NCI-H460 (cell line): ENCODE measurements at regions not wholly inside any gene's neighbourhood (a gene's known extent, or its start where the extent isn't known, plus 50 kb on each side); places are given as distances from the start of the nearest gene placed in this dataset.
A peak's percentile ranks its signal among the peaks of the same experiment; 100 is the strongest.

Source experiments
- DNase-seq: peaks from one replicate; pipeline ENCODE4 v3.0.0-alpha.2; 2016; ENCODE audit warnings: low read depth; ENCODE audit errors: extremely low read depth

DNA sequence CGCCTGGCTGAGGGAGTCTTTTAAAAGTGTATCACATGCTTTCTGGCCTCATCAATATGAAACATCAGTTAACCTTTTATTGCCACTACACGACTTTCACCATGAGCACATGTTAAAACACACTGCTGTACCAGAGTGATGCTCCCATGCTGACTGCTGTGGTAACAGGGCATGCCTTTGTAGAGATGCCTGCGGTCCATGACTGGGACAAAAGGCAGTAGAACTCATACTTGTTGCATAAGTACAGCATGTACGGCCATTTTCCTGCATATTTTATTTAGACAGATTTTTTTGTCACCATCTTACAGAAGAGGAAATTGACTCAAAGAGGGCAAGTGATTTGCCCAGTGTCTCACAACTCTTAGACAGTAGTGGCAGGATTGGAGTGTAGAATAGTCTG lies 105.7 kb upstream of the ADAMTSL1 start:
- no peak for DNase-seq

GRCh38 chr9:18371141-18371540 lies 102.8 kb upstream of the ADAMTSL1 start:
- no peak for DNase-seq

DNA sequence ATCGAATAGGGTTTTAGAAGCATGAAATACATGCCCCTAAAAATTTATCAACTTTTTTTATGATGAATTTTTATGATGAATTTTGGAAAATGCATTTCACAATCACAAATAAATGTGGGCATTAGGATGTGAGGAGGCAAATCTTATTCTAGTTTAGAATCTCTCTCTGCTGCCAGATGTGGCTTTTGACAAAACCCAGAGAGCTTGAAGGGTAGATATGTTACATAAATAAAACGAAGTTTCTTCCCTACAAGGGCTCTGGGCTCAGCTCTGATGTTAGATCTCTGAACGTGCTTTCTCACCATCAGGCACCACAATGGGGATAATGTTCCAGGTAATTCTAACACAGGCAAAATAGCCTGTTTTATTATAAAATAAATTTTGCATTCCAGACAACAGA lies 102.3 kb upstream of the ADAMTSL1 start:
- no peak for DNase-seq

DNA sequence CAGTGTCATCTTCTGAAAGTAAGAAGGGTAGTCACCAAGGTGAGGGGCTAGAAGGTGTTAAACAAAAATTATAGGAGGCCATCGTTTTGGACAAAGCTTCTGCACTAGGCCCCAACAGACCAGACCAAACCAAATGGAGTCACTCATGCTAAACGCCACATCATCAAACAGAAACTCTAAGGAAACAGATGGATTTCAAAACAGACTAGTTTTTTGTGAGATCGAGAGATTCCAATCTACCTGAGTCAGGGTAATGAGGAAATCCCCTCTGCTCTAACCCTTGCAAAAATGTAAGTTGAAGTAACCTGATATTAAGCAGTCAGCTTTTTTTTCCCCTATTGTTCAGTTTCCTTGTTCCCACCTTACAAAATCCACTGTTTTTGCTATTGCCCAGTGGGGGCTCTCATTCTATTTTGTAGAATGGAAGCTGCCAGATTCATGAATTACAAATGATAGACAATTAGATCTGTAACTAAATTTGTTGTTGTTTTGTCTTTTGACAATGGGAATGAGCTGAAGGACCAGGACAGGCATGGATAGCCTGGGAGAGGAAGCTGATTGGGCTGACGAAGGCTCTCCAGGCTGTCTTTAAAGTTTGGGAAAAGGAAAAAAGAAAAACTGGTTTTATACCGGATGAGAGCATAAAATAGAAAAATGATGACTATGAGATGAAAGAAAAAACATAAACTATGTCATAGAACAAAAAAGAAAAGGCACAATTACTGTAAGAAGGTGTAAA lies 94.7 kb upstream of the ADAMTSL1 start:
- DNase-seq, result no peak

DNA sequence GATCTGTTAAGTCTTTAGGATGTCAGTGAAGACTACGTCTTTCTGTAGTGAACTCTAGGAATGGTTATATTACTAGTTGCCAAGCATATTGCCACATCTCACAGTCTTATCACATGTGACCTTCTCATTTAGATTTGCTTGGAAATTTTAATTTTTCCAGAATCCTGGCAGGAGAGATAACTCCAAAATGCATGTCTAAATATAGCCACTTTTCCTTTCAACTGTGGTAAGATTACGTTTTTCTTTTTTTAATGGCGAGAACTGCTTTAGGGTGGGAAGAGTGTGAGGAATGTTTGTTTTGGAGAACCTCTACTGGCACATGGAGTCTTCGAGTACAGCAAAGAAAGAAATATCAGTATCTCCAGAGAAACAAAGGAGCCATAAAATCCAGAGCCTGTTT lies 91.7 kb upstream of the ADAMTSL1 start:
- DNase-seq, result no peak

DNA sequence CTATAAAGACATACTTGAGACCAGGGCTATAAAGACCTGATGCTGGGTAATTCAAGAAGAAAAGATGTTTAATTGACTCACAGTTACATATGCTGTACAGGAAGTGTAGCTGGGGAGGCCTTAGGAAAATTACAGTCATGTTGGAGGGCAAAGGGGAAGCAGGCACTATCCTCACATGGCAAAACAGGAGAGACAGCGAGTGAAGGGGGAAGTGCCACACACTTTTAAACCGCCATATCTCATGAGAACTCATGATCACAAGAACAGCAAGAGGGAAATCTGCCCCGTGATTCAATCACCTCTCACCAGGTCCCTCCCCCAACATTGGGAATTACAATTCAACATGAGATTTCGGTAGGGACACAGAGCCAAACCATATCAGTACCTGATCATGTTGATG lies 89.9 kb upstream of the ADAMTSL1 start:
- no peak for DNase-seq

GRCh38 chr9:18385696-18386490 lies 88.1 kb upstream of the ADAMTSL1 start:
- DNase-seq, result no peak

GRCh38 chr9:18390393-18390792 lies 83.6 kb upstream of the ADAMTSL1 start:
- no peak for DNase-seq

- DNase-seq, result peak; percentile 72
Observed at GRCh38 chr9:18393340-18394130, 80.4 kb upstream of the ADAMTSL1 start.

DNA sequence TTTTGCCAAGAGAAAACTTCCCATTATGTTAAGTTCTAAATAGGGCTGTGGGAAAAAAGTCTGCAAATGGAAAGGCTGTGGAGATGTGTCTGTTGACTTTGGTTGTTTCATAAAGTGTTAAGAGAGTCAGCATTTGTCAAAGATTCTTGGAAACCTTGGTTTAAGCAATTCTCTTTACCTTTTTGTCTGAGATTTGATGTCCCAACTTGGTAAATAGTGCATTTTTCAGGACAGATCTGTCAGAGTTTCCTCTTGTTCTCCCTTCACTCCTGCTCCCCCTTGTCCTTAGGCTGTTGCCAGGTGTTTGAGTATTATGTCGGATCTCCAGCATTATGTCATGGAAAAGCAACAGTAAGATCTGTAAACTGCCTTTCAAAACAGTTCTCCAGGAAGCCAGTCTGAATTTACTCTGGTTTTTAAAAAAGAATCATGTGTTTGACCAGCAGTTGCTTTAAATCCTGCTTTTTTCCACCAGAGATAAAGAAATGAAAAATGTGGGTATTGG lies 79.1 kb upstream of the ADAMTSL1 start:
- no peak for DNase-seq

GRCh38 chr9:18396102-18396728 lies 77.7 kb upstream of the ADAMTSL1 start:
- DNase-seq, result no peak

DNA sequence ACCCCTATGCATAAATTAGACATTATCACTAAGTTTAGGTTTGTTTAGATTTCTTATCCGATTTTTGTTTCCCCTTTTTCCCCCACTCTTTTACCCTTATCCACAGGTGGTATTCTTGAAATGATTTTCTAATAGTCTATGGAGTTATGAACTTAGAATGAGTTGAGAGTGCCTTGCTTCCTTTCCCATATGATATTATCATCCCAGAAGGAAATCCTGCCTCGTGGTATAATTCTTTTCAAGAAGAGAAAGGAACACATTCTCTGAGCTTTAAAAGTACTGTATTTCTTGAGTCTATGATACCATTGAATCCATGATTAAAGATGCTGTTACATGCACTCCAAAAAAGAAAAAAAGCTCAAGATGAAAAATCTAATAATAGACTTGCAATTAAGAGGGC lies 76.9 kb upstream of the ADAMTSL1 start:
- no peak for DNase-seq

DNA sequence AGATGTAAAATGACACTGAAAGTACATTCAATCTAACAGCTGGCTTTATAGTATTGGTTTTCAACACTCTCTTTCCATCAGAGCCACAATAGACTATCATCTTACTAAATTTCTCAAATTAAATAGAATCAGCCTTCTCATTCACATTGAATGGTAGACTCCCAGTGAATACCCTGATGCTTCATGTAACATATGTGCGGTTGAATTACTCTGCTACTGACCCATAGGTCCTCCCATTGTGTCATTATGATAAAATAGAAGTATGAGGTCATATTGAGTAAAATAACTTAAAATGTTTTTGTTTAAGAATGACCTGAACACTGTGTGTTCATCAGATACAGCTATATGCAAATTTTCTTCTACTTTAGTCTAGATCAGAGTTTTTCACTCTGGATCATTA lies 75.9 kb upstream of the ADAMTSL1 start:
- no peak for DNase-seq

- no peak for DNase-seq
Observed at GRCh38 chr9:18404434-18405029, 69.4 kb upstream of the ADAMTSL1 start.

DNA sequence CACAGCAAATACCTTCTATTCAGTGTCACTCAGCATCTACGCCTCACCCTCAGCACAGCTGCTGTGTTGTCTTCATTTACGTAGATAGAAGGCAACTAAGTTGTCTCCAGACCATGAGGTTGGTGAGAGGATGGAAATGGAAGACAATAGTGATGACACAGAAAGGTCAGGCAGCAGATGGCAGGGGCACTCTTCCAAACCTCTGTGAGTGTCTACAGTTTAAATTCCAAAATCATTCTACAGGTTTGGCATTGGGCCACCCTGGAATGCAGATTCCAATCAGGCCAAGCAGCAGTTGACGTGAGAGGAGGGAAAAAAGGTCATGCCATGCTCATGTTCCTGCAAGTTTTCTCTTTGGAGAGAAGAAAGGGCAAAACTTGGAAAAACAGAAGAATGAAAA lies 68.7 kb upstream of the ADAMTSL1 start:
- DNase-seq, result no peak

DNA sequence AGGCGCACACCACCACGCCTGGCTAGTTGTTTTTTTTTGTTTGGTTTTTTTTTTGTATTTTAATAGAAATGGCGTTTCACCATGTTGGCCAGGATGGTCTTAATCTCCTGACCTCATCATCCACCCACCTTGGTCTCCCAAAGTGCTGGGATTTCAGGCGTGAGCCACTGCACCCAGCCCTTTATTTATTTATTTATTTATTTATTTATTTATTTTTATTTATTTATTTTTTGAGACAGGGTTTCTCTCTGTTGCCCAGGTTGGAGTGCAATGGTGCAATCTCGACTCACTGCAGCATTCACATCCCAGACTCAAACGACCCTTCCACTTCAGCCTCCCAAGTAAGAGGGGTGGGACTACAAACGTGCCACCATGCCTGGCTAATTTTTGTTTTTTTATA lies 63.0 kb upstream of the ADAMTSL1 start:
- DNase-seq, result no peak

DNA sequence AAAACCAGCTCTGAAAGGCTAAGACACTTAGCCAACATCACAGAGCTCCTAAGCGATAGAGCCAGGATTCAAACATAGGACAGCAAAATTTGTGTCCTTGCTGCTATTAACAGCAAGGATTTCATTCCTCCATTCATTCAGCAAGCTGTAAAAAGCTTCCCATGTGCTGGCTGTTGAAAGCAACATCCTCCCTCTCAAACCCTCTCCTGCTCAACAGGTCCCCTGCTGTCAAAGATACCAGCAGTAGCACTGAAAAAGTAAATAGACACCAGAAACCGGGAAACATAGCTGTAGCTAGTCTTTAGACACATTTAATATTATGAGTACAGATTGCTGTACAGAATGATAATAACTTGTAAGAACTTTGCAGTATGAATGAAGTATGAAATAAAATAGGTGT lies 52.6 kb upstream of the ADAMTSL1 start:
- no peak for DNase-seq

DNA sequence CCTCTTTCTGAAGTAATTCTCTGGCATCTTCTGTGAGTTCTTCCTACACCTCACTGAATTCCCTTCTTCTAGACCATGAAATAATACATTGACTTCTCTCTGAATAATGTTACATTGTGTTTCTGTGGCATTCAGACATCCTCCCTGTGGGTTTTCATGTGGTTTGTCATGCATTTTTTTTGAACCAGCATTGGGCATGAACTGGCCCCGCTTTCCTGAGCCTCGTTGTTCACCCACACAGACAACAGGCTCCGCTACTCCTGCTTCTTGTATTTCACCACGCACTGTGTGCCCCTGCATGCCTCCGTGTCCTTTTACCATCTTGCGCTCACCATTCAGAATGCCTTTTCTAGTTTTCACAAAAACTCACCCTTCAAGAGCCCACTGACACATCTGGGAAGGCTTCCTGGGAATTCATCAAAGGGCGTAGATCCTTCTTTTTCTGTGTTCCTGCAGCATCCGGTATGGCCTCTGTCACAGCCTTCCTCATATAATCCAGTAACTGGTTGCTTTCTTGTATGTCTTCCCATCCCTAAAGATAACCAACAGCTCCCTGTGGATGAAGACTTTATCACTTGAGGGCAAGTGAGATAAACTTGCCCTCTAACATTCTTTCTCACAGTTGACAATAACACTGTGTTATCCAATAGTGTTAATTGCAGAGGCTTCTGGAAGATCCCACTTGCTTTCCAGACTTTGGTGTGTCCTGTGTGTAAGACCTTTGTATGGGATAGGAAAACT lies 51.5 kb upstream of the ADAMTSL1 start:
- DNase-seq, result no peak

GRCh38 chr9:18423791-18424531 lies 50.0 kb upstream of the ADAMTSL1 start:
- no peak for DNase-seq
